Spleen (tissue), 7 donors: ENCODE measurements at regions not wholly inside any gene's neighbourhood (a gene's known extent, or its start where the extent isn't known, plus 50 kb on each side); places are given as distances from the start of the nearest gene placed in this dataset.

Experiments used
- POLR2A ChIP-seq, 3 donors: fragments of 450-650 bp; IDR thresholded peaks; one replicate each; pipeline ENCODE4 v1.5.1; 2017; ENCODE audit warnings: antibody characterized with exemption in 3 of 3, mild to moderate bottlenecking in 1 of 3
- POLR2AphosphoS5 ChIP-seq, 3 donors: sonication (generic); formaldehyde crosslinking; IDR thresholded peaks; one replicate each; pipeline ENCODE4 v1.5.1; 2017; ENCODE audit warnings: antibody characterized with exemption in 3 of 3
- TF ChIP-seq, protein P1 (sequence below), 11 experiments: fragments of 200-600 bp in 7 of 11; fragments of 450-650 bp in 4 of 11; sonication (generic) in 4 of 11; IDR thresholded peaks in 8 of 11; conservative IDR thresholded peaks in 3 of 11; 1 replicate in 7 of 11; 2 replicates in 4 of 11; pipeline versions ENCODE4 v1.4.0 to v1.8.0; 2016 to 2021; ENCODE audit warnings: antibody characterized with exemption in 11 of 11, inconsistent platforms in 4 of 11, mild to moderate bottlenecking in 1 of 11
- donor health status: DM: no; HTN: no; CAD: no; lungs with moderate emphysema.
- donor health status: DM: no; HTN: no; CAD: no.
- donor health status: DM: no; HTN: no; CAD: no.

DNA sequence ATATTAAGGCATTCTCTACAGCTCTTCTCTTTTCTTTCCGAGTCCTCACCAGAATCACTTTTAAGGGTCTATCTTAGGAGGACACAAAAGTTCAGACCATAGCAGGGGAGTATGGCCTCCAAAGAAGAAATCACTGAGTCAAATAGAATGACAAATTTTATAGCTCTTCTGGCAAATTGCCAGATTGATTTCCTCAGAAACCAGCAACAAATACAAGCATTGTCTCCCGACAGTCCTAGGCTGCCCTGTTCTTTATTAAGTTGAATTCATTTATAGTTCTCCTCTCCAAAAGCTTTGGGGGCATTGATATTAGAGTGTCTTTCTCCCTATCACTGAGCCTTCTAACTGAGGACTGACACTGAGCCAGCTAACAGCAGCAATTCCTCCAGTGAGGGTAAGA is 156.4 kb upstream of the FRMD6 start:
- TF ChIP-seq POLR2A (IDR thresholded peaks at IDR 0.05): no peak
- TF ChIP-seq, protein P1, sequence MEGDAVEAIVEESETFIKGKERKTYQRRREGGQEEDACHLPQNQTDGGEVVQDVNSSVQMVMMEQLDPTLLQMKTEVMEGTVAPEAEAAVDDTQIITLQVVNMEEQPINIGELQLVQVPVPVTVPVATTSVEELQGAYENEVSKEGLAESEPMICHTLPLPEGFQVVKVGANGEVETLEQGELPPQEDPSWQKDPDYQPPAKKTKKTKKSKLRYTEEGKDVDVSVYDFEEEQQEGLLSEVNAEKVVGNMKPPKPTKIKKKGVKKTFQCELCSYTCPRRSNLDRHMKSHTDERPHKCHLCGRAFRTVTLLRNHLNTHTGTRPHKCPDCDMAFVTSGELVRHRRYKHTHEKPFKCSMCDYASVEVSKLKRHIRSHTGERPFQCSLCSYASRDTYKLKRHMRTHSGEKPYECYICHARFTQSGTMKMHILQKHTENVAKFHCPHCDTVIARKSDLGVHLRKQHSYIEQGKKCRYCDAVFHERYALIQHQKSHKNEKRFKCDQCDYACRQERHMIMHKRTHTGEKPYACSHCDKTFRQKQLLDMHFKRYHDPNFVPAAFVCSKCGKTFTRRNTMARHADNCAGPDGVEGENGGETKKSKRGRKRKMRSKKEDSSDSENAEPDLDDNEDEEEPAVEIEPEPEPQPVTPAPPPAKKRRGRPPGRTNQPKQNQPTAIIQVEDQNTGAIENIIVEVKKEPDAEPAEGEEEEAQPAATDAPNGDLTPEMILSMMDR (IDR thresholded peaks at IDR 0.05 in 8 of 11, conservative IDR thresholded peaks at IDR 0.05 in 3 of 11): no peak
- no peak for TF ChIP-seq POLR2AphosphoS5 (IDR thresholded peaks at IDR 0.05)
